Chondrocyte (in vitro differentiated cells): ENCODE measurements at regions not wholly inside any gene's neighbourhood (a gene's known extent, or its start where the extent isn't known, plus 50 kb on each side); places are given as distances from the start of the nearest gene placed in this dataset.

Experiments used
- DNase-seq: peaks from one replicate; pipeline ENCODE4 v3.0.0; 2021; ENCODE audit warnings: mixed read lengths, low spot score
- H3K27ac Mint-ChIP-seq: one replicate; pipeline ENCODE4 v1.8.0; 2021; ENCODE audit warnings: mild to moderate bottlenecking, moderate library complexity, mixed read lengths; ENCODE audit not compliant: unreplicated experiment
- H3K27me3 Mint-ChIP-seq: 2 replicates; pipeline ENCODE4 v1.8.0; 2021; ENCODE audit warnings: low read depth, mixed read lengths
- H3K36me3 Mint-ChIP-seq: 2 replicates; pipeline ENCODE4 v1.8.0; 2021; ENCODE audit warnings: low read depth, mixed read lengths
- H3K4me1 Mint-ChIP-seq: 2 replicates; pipeline ENCODE4 v1.8.0; 2021; ENCODE audit warnings: low read depth, mild to moderate bottlenecking, mixed read lengths
- H3K4me3 Mint-ChIP-seq: one replicate; pipeline ENCODE4 v1.8.0; 2021; ENCODE audit warnings: mild to moderate bottlenecking, moderate library complexity, mixed read lengths; ENCODE audit not compliant: unreplicated experiment
- H3K9me3 Mint-ChIP-seq: 2 replicates; pipeline ENCODE4 v1.8.0; 2021; ENCODE audit warnings: low read depth, mixed read lengths
- CTCF ChIP-seq: fragments of 200-600 bp; sonication (generic); IDR thresholded peaks from 2 replicates; pipeline ENCODE4 v1.5.0; 2021; ENCODE audit warnings: antibody characterized with exemption, mild to moderate bottlenecking, moderate library complexity

GRCh38 chr17:51441431-51441830 is 181.1 kb downstream of the UTP18 start:
- Mint-ChIP-seq H3K27ac (no peak overlapping the region), H3K4me3 (no peak overlapping the region), H3K4me1 (no peaks in the 10 kb centered on the region), H3K9me3 (no peaks in the 10 kb centered on the region), H3K27me3 (peaks cover 5% of the 10 kb centered on the region), H3K36me3 (no peaks in the 10 kb centered on the region)
- TF ChIP-seq CTCF: no peak
- DNase-seq: no peak

GRCh38 chr17:51442088-51442865 is 181.9 kb downstream of the UTP18 start:
- no peak overlapping the region for H3K4me3 Mint-ChIP-seq
- no peaks in the 10 kb centered on the region for H3K4me1 Mint-ChIP-seq
- H3K36me3 Mint-ChIP-seq: no peaks in the 10 kb centered on the region
- H3K27ac Mint-ChIP-seq: no peak overlapping the region
- H3K27me3 Mint-ChIP-seq: peaks cover 4% of the 10 kb centered on the region
- DNase-seq: no peak
- H3K9me3 Mint-ChIP-seq: no peaks in the 10 kb centered on the region
- TF ChIP-seq CTCF: no peak

- Mint-ChIP-seq H3K4me1 (no peaks in the 10 kb centered on the region), H3K4me3 (no peak overlapping the region), H3K27ac (no peak overlapping the region), H3K27me3 (peaks cover 8% of the 10 kb centered on the region), H3K9me3 (peaks cover 4% of the 10 kb centered on the region), H3K36me3 (no peaks in the 10 kb centered on the region)
- no peak for DNase-seq
- TF ChIP-seq CTCF: no peak
Measured at GRCh38 chr17:51443646-51444045, 183.3 kb downstream of the UTP18 start.

GRCh38 chr17:51445946-51446345 is 185.6 kb downstream of the UTP18 start:
- Mint-ChIP-seq H3K27ac (no peak overlapping the region), H3K36me3 (no peaks in the 10 kb centered on the region), H3K4me1 (no peaks in the 10 kb centered on the region), H3K9me3 (peaks cover 11% of the 10 kb centered on the region), H3K4me3 (no peak overlapping the region), H3K27me3 (peaks cover 15% of the 10 kb centered on the region)
- no peak for DNase-seq
- no peak for TF ChIP-seq CTCF

- no peak for DNase-seq
- peaks cover 9% of the 10 kb centered on the region for H3K27me3 Mint-ChIP-seq
- TF ChIP-seq CTCF: no peak
- peaks cover 6% of the 10 kb centered on the region for H3K4me1 Mint-ChIP-seq
- H3K9me3 Mint-ChIP-seq: peaks cover 12% of the 10 kb centered on the region
- no peaks in the 10 kb centered on the region for H3K36me3 Mint-ChIP-seq
- no peak overlapping the region for H3K4me3 Mint-ChIP-seq
- no peak overlapping the region for H3K27ac Mint-ChIP-seq
Measured at GRCh38 chr17:51454456-51454978, 194.2 kb downstream of the UTP18 start.
